Daoy (cell line): ENCODE measurements at regions not wholly inside any gene's neighbourhood (a gene's known extent, or its start where the extent isn't known, plus 50 kb on each side); places are given as distances from the start of the nearest gene placed in this dataset.
"Not testable (repeated sequence)": the region's sequence is repeated elsewhere in the genome, so short reads cannot be mapped to it uniquely, and the experiment has no call there.

ENCODE experiments used
- DNase-seq: peaks from one replicate; pipeline ENCODE4 v3.0.0-alpha.2; 2015; ENCODE audit warnings: low read depth

DNA sequence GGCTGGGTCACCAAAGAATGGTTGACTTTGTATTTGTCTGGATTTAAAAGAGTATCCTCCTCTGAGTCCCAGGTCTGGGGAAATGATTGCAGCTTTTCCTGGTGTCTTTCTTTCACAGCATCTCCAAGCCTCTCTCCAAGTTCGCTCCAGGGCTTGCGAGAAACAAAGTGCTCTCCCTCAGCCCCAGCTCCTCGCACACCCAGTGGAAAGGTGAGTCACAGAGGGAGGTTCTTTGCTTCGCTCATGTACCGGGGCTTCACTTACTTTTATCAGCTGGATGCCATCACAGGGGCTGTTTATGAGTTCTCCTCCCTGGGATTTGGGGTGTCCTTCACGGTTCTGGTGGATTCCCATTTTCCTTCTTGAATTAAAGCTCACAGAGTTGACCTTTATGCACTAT lies 252.2 kb upstream of the PLPP4 start:
- no peak for DNase-seq

DNA sequence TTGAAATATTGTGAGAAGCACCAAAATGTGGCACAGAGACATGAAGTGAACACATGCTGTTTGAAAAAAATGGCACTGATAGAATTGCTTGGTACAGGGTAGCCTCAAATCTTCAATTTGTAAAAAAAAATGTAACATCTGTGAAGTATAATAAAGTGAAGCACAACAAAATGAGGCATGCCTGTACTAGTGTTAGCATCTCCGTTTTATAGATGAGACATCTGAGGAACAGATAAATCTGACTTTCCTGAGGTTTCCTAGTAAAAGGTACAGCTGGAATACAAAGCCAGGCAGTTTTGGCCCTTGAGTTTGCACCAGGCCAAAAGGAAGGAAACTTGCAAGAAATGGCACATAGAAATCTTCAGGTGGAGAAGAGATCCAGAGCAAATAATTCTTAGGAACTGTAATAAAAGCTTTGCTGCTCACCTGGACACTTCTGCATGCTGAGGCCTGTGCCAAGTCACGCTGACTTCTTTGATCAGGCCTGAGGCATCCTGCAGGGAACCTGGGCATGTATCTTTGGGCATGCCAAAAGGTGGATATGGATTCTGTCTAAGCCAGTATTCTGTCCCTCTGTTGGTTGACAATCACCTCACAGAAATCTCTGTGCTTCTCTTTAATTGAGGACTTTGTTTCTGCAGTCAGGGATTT lies 251.5 kb upstream of the PLPP4 start:
- no peak for DNase-seq

DNA sequence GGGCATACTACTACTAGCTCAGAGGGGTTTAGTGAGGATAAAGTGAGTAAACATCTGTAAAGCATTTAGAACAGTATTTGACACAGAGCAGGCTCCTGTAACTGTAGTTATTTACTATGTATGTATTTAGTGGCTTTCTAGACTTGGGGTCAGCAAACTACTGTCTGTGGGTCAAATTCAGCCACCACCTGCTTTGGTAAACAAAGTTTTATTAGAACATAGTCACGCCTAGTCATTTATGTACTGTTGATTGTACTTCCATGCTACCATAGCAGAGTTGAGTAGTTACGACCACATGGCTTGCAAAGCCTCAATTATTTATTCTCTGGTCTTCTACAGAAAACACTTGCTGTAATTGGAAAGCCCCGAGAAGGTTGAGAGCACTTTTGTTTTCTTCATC lies 248.5 kb upstream of the PLPP4 start:
- DNase-seq, result no peak

DNA sequence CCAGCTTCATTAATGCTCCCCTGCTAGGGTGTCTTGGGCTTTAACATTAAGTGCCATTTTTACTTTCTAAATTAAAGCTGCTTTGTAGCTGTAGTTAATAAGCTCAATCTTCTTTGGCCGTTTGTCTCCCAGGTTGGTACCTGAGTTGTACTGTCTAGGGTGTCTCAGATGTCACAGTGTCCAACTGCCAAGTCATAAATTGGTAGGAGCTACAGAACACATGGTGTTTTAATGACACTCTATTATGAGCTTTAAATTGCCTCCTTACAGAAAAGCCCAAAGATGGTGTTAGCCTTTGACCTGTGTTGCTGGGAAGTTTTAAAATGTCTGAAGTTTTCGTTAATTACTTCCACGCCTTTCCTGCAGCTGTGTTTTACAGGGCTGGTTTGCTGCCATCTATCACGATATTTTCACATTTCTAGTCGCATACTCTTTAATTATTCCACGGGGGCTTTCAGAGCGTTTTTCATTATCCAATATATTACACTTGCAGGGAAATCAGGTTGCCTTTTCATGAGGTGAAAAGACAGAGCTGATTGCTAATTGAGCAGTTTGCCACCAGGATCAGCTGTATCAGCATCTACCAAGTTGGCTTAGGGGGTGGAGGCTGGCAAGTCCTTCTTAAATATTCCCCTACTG lies 247.8 kb upstream of the PLPP4 start:
- no peak for DNase-seq

DNA sequence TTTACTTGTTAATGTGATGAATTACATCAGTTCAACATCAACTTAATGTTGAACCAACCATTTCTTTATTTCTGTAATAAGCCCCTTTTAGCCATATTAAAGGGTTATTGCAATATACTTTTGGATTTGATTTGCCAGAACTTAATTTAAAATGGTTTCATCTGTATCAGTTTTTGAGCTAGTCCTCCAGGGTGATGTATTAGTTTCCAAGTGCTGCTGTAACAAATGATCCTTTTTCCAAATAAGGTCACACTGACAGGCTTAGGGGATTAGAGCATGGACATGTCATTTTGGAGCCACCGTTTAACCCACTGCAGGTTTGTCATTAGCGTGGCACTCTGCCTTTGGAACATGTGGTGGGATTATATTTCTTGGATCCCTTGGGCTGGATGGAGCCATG lies 244.8 kb upstream of the PLPP4 start:
- no peak for DNase-seq

DNA sequence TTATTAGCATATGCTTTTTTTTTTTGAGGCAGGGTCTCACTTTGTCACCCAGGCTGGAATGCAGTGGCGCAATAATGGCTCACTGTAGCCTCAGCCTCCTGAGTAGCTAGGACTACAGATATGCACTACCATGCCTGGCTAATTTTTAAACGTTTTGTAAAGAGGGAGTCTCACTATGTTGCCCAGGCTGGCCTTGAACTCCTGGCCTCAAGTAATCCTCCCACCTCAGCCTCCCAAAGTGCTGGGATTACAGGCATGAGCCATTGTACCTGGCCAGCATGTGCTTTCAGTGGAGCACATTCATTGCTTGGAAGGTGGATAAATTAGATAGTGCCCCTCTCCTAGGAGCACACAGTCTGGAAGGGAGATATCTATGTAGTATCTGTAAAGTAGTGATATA lies 243.7 kb upstream of the PLPP4 start:
- DNase-seq, result not testable (repeated sequence)

DNA sequence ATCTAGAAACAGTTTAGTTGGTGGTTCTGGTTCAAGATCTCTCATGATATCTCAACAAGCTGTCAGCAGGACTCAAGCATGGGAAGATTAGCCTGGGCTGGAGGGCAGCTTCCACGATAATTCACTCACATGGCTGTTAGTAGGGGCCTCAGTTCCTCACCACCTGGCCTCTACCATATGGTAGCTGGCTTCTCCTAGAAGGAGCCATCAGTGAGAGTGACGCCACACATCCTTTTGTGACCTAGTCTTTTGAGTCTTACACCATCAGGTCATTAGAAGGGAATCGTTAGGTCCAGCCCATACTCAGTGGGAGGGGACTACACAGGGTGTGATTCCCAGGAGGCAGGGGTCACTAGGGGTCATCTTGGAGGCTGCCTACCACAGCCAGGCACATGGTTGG lies 239.3 kb upstream of the PLPP4 start:
- no peak for DNase-seq

DNA sequence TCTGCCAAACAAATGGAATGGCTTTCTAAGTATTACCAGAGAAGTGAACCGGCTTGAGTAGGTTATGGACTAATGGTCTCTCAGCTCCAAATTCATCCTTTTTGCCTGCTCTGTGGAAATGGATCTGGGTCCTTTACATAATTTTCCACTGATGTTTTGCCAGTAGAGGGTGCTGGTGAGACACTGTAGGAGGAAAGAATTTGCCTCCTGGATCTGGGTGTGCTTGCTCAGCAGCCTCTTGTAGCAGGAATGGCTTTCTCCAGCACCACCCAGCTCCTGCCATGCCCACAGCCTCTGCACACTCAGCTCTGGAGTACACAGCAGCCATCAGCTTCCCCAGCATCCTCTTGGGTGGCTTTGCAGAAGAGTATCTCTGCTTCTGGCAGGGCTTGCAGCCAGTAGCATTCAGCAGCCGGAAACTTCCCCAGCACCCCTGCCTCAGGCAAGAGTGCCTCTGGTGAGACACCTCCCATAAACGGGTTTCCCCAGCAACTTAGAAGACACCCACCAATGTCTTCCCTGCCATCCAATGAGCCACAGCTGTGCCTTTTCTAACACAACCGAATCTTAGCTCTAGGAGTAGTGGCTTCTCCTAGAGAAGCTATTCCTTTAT lies 235.0 kb upstream of the PLPP4 start:
- DNase-seq, result peak; percentile 38

DNA sequence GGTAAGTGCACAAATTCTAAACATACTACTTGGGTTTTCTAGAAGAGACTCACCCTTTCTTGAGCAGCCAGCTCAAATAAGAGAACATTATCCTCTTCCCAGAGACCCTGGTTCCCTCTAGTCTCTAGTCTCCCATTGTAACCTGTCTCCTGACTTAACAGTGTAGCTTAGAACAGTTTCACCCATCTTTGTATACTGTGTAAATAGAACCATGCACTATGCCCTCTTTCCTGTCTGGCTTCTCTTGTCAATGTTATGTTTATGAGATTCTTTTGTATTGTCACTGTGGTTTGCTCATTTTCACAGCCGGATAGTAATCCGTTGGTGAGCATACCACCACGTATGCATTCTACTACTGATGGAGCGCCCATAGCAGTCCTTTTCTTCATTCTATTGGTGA lies 227.4 kb upstream of the PLPP4 start:
- DNase-seq, result no peak

DNA sequence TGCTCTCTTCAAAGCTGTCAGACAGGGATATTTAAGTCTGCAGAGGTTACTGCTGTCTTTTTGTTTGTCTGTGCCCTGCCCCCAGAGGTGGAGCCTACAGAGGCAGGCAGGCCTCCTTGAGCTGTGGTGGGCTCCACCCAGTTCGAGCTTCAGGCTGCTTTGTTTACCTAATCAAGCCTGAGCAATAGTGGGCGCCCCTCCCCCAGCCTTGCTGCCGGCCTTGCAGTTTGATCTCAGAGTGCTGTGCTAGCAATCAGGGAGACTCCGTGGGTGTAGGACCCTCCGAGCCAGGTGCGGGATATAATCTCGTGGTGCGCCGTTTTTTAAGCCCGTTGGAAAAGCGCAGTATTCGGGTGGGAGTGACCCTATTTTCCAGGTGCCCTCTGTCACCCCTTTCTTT lies 217.3 kb upstream of the PLPP4 start:
- DNase-seq, result not testable (repeated sequence)

DNA sequence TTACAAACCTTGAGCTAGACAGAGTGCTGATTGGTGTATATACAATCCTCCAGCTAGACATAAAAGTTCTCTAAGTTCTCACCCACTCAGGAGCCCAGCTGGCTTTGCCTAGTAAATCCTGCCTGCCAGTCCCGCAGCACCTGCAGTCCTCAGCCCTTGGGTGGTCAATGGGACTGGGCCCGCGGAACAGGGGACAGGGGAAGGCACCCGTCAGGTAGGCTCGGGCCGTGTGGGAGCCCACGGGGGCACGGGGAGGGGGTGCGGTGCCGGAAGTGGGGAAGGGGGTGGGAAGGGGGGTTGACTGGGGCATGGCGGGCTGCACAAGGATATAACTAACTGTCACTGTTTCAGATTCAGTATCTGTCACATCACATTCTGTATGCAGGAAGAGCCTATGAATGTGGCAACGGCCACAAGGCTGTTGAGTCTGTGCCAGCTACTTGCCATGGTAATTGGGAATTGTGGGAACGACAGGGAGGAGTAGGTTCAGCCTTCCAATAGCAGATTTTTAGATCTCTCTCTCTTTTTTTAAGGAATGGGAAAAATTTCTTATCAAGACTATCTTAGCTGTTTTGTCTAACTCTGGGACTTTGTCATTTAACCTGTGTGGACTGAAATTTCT lies 205.1 kb upstream of the PLPP4 start:
- DNase-seq, result no peak

DNA sequence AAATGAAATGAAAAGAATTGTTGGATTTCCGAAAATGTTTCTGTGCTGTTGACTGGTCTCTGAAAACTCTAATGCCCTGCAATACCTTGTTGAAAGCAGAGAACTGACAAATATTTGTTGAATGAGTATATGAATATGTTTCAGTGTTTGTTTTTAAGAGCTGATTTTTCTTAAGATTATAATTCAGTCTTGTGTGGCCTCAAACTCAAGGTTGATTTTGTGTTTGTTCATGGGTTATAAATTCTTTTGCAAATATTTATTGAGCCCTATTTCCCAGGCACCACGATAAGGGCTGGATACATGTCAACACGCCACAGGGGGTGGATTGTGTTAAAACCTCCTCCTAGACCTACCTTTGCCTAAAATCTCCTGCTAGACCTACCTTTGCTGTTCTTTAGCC lies 203.9 kb upstream of the PLPP4 start:
- DNase-seq, result no peak

DNA sequence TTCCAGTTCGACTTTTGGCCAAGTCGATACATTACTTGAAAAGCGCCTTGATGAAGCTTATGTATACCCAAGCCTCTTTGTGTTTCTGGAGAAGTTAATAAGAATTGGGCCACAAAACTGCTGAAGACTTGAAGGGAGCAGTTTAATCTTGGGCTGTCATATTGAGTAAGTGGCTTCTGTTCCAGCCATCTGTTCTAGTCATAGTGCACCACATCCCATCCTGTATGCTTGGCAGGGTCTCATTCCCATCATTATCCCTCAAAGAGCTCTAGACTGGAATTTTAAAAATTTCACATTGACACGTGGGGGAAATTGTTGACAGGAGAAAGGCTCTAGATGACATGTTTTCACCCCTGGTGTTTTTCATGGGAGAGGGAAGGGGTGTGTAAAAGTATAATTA lies 196.6 kb upstream of the PLPP4 start:
- no peak for DNase-seq

DNA sequence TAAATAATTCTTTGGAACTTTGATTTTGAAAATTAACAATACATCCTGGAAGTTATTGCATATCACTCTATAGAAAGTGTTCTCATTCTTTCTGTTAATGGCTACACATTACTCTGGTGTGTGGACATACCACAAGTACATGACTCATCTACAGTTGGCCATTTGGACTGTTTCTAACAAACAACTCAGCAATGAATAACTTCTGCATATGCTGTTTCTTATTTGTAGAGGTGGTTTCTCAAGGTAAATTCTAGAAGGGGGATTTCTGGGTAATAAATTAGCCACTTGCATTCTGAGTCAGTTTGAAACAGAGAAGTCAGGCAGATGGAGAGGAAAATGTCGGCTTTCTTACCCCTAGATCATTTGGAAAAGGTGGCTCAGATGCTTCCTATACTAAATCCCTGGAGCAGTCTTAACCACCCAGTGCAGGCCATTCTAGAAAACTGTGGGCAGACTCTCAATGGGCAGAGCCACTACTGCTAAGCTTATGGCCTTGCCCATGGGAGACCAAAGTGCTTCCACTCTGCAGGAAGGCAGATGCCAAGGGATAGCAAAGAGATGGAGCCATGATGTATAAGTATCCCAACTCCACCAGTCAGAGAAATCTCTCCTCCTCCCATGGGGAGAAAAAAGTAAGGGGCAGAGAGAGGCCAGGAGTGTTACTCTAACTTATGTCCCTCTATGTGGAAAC lies 194.0 kb upstream of the PLPP4 start:
- no peak for DNase-seq

DNA sequence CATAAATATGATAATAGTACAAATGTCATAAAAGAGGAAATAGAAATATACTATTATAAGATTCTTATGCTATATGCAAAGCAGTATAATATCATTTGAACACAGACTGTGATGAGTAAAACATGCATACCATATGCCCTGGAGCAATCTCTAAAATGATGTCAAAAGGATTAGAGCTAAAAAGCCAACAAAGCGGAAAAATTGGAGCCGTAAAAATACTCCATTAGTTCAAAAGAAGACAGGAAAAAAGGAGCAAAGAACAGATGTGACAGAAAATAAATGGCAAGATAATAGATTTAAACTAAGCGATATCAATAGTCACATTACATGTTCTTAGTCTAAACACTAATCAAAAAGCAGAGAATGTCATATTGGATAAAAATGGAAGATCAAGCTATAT lies 191.0 kb upstream of the PLPP4 start:
- no peak for DNase-seq

DNA sequence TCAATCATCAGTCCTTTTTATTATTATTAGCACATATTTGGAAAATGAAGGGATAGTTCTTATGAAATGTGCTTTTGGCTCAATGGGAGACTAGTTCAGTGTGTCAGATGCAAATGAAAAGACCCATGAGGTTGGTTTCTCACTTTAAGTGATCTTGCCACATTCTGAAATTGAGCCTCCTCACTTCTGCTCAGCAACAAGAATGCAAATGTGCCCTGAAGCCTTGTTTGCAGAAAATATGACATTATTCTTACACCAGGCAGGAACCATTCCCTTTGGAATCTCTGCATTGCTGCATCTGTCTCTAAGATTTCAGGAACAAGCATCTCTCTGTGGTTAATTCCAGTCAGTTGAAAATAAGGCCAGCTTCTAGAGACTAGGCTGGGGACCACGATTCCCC lies 186.1 kb upstream of the PLPP4 start:
- no peak for DNase-seq

DNA sequence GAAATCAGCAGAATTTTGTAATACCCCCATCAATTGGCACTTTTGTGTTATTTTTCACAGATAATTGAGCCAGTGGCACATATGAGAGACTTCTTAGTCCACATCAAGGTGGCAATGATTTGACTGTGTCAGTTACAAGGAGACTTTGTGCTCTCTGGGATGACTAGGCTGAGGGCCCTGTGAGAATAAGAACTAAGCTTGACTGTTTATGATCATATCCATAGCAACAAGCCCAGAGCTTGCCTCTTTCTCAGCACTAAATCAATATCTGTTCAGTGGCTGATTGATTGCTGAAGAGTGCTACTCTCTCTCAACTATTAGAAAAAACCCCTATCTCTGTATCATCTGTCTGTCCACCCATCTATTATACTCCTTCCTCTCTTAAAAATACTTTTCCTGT lies 185.3 kb upstream of the PLPP4 start:
- DNase-seq, result no peak

DNA sequence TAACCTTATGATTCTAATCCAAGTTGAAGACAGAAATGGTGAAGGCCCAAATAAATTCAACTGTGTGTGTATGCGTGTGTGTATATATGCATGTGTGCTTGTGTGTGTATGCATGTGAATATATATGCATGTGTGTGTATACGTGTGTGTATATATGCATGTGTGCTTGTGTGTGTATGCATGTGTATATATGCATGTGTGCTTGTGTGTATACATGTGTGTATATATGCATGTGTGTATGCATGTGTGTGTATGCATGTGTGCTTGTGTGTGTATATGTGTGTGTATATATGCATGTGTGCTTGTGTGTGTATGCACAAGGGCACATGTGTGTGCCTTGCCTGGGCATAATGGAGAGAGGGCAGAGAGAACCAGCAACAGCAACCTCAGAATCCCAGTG lies 184.7 kb upstream of the PLPP4 start:
- no peak for DNase-seq

DNA sequence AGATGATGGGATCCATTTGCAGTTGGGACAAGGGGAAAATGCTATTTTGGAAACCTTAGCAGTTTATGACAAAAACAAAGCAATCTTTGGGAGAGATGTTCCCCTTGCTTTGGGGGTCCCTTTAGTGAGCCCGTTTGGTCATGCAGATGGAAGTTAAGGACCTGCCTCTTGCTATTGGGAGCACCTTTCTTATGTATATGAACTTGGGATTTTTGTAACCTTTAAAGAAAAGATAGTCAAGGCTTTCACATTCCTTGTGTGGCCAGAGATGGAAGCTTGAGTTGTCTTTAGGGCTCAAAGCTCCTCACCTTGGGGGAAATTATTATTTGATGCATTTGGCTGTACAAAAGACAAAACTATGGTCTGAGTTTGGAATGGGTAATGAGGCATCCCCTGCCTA lies 179.0 kb upstream of the PLPP4 start:
- no peak for DNase-seq

DNA sequence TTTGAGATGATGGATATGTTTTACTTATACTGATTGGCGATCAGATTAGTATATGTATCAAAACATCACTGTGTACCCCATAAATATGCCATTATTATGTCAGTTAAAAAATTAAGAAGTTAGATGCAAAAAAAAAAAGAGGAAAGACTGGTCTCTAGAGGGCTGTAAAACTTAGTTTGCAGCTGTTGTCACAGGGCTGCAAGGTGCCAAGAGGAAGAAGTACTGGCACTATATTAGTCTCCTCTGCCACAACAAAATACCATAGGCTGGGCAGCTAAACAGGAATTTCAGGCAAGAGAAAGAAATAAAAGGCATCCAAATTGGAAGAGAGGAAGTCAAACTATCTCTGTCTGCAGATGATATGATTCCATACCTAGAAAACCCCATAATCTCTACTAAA lies 177.8 kb upstream of the PLPP4 start:
- no peak for DNase-seq

DNA sequence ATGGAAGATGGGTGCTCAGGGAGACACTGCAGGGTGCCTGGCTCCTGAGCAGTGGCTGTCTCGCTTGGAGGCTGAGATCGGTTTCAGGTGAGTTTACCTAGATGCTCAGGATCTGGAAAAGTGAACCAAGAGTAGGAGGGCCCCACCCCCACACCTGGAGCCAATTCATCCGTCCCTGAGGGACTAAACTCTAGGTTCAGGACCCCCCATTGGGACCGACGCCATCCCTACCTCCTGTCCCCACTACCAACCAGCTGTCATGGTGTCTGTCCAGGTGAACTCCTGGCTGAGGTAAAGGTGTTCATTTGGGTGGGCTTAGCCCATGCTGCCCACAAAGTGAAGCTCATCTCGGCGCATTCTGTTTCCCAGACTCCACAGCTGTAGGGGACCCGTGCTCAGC lies 174.6 kb upstream of the PLPP4 start:
- no peak for DNase-seq

DNA sequence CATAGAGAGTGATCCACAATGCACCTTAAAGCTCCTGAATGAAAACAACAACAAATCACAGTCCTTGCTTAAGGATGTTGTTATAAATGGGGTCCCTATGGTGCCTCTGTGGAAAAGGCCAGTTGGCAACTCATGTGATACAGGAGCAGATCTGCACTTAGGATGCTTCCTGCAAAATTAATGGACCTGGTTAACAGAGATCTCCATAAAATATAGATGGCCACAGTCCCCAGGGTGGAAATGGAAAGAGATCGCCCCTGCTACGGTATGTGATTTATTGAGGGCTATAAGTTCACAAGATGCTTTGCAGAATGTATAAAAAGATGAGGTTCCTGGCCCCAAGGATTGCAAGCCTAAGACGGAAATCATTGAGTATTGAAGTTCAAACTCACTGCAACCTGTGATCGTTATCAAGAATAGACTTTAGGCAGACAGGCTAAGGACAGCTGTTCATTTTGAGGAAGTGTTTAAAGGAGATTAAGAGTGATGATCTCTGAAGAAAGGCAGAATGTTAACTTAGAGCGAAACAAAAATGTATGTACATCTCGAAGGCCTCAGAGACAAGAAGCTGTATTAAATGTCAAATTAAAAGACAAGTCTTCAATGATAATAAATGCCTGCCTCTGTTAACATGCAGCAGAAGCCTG lies 174.1 kb upstream of the PLPP4 start:
- DNase-seq, result no peak
